Activated CD4-positive, alpha-beta T cell treated with anti-CD3 and anti-CD28 coated beads for 36 hours (primary cell): ENCODE measurements at regions not wholly inside any gene's neighbourhood (a gene's known extent, or its start where the extent isn't known, plus 50 kb on each side); places are given as distances from the start of the nearest gene placed in this dataset.

Experiments used
- ATAC-seq: fragments of 200-7000 bp; cut with Tn5 transposase; one replicate; pipeline ENCODE4 v1.10.0; 2021; ENCODE audit warnings: mild to moderate bottlenecking, moderate library complexity
- CTCF ChIA-PET: fragments of 350-600 bp; sonication (Branson Sonifier 250); formaldehyde crosslinking; loops from one replicate; lab custom pipeline; 2021; ENCODE audit warnings: antibody characterized with exemption; lab: Charles Lee
- POLR2A ChIA-PET: fragments of 350-600 bp; sonication (Branson Sonifier 250); formaldehyde crosslinking; loops from one replicate; lab custom pipeline; 2021; ENCODE audit warnings: antibody characterized with exemption, inconsistent platforms; lab: Charles Lee
- DNase-seq: peaks from one replicate; pipeline ENCODE4 v3.0.0-alpha.2; 2020
- H3K27ac Mint-ChIP-seq: one replicate; pipeline ENCODE4 v1.8.0; 2021; ENCODE audit warnings: mixed read lengths
- H3K27me3 Mint-ChIP-seq: one replicate; pipeline ENCODE4 v1.8.0; 2021; ENCODE audit warnings: mixed read lengths
- H3K36me3 Mint-ChIP-seq: one replicate; pipeline ENCODE4 v1.8.0; 2021; ENCODE audit warnings: low read depth, mixed read lengths
- H3K4me1 Mint-ChIP-seq: one replicate; pipeline ENCODE4 v1.8.0; 2021; ENCODE audit warnings: mixed read lengths
- H3K4me3 Mint-ChIP-seq: one replicate; pipeline ENCODE4 v1.8.0; 2021; ENCODE audit warnings: mild to moderate bottlenecking, moderate library complexity, mixed read lengths
- H3K9me3 Mint-ChIP-seq: one replicate; pipeline ENCODE4 v1.8.0; 2021; ENCODE audit warnings: low read depth, mixed read lengths
- intact Hi-C, 2 experiments: fragments of 100-400 bp; cut with DNase I in 1 of 2; cut with micrococcal nuclease in 1 of 2; formaldehyde crosslinking; loops; one replicate each; pipeline versions ENCODE4 v1.14.2 to v1.15.1; 2022 to 2024; cut with DNase I, micrococcal nuclease

DNA sequence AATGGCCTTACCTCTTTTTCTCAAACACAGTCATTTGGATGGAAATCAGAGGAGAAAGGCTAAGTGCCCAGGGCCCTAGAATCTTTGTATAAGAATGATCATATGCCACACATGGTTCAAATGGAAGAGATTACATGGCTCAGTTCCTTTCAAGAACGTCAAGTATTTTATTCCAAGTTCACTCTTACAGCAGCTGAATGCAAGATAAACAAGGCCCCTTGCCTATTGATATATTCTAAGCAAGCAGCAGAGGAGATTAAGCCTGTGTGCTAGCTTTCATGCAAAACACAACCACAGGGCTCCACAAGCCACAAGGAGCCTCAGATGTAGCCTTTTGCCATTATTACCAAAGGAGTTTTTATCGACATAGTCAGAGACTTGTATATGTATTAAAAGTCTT, 55.3 kb upstream of the SLCO6A1 start:
- Mint-ChIP-seq H3K27ac (no peak overlapping the region), H3K27me3 (peaks cover 7% of the 10 kb centered on the region), H3K4me3 (no peak overlapping the region), H3K9me3 (no peaks in the 10 kb centered on the region), H3K4me1 (no peaks in the 10 kb centered on the region), H3K36me3 (no peaks in the 10 kb centered on the region)
- ChIA-PET CTCF (interaction anchor here (1.1 kb wide), 1 partner anchor 9 kb away, joined by 3 read pairs; no protein-coding TSS in a partner anchor), POLR2A (no interaction called here)
- ATAC-seq = no peak
- intact Hi-C loops = no loop called here
- no peak for DNase-seq

DNA sequence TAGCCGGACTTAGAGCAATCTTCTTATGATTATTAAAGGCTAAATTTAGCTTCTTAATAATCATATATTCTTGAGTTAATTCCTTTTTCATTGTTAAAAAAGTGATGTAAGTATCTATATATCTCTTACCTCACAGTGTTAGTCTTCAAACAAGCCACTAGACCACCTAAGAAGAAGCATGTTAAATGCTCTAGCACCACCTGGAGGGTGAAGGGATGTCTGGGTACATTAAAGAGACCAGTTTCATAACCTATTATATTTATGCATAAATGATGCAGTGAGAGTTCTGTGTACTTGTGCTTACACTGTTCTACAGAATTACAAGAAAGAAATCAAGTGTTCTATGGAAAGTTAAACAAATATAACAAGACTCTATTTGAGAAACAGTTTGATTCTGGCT, 55.9 kb upstream of the SLCO6A1 start:
- no peak for ATAC-seq

DNA sequence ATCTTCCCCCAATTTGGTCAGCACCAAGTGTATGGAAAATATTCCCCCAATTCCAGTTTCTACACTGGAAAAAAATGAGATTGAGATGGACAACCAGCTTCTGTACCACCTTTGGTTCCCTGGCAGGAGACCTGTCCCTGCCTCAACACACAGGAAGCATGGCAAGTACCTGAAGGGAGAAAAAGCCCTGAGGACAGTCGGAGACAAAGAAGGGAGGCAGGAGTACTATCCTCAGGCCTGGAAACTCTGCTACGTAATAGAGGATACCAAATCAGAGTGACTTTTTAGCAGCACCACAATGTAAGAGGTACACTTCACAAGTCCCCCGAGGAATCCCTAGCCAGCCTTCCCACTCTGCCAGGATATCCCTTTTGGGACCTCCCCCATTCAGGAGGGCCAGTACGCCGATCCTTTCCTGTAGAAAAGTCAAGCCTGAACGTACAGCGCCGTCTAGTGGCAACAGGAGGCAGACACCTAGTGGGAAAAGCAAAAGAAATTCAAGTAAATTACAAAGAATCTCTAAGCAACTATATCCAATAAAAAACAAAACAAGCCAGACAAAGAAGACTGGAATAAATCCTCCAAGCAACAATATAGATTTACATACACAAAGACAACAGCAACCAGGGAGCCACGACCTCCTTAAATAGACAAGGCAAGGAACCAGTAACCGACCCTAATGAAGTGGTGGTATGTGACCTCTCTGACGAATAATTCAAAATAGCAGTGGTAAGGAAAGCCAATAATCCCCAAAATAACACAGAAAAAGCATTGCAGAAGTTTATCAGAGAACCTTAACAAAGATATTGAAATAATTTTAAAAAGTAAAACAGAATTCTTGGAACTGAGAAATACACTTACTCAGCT, 63.3 kb upstream of the SLCO6A1 start:
- no peaks in the 10 kb centered on the region for H3K9me3 Mint-ChIP-seq
- ATAC-seq = no peak
- ChIA-PET POLR2A (no interaction called here), CTCF (interaction anchor here (0.7 to 1.4 kb wide), 11 partner anchors 11 to 539 kb away, joined by 3 to 5 read pairs (median 3); no protein-coding TSS in a partner anchor)
- peak; percentile 53 for DNase-seq
- H3K4me3 Mint-ChIP-seq = no peak overlapping the region
- H3K4me1 Mint-ChIP-seq = no peaks in the 10 kb centered on the region
- no peak overlapping the region for H3K27ac Mint-ChIP-seq
- intact Hi-C loops = no loop called here
- H3K36me3 Mint-ChIP-seq = no peaks in the 10 kb centered on the region
- H3K27me3 Mint-ChIP-seq = peaks cover 7% of the 10 kb centered on the region

More for the DNA sequence above, 55.9 kb upstream of the SLCO6A1 start:
- intact Hi-C loops = no loop called here
- POLR2A ChIA-PET = no interaction called here
- H3K27me3 Mint-ChIP-seq = peaks cover 7% of the 10 kb centered on the region
- H3K4me3 Mint-ChIP-seq = no peak overlapping the region
- H3K4me1 Mint-ChIP-seq = no peaks in the 10 kb centered on the region
- CTCF ChIA-PET = no interaction called here
- DNase-seq = no peak
- H3K27ac Mint-ChIP-seq = no peak overlapping the region
- no peaks in the 10 kb centered on the region for H3K9me3 Mint-ChIP-seq
- H3K36me3 Mint-ChIP-seq = no peaks in the 10 kb centered on the region

DNA sequence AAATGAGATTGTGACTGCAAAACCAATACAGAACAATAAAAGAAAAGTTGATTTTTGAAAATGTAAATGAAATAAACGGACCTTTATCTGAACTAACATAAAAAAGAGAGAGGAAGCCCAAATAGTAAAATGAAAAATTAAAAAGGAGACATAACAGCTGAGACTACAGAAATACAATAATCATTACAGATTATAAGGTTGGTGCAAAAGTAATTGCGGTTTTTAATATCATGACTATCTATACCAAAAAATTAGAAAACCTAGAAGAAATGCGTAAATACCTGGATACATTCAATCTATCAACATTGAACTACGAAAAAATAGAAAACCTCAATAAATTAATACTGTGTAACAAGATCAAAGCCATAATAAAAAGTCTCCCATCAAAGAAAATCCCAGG, 71.9 kb upstream of the SLCO6A1 start:
- CTCF ChIA-PET = no interaction called here
- intact Hi-C loops = no loop called here
- POLR2A ChIA-PET = no interaction called here
- Mint-ChIP-seq H3K9me3 (no peaks in the 10 kb centered on the region), H3K27ac (no peak overlapping the region), H3K27me3 (peaks cover 9% of the 10 kb centered on the region), H3K36me3 (no peaks in the 10 kb centered on the region), H3K4me3 (no peak overlapping the region), H3K4me1 (no peaks in the 10 kb centered on the region)
- no peak for ATAC-seq
- no peak for DNase-seq

DNA sequence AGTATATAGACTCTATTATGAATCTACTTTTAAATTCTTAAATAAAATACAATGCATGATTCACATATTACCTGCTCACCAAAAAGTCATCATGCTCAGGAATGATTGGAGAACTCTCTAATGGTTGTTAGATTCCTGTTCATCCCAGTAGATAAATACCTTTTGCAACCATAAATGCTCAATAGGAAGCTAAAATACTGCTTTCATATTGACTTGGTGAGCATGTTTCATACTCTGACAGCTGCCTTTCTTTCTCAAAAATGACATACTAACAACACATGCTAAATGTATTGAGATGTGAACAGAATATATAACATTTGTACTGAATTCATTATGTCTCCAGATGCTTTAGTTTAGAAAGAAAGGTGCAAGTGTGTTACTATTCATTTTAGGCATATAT, 79.6 kb upstream of the SLCO6A1 start:
- Mint-ChIP-seq H3K36me3 (no peaks in the 10 kb centered on the region), H3K27ac (no peak overlapping the region), H3K27me3 (peaks cover 2% of the 10 kb centered on the region), H3K4me3 (no peak overlapping the region), H3K4me1 (no peaks in the 10 kb centered on the region), H3K9me3 (no peaks in the 10 kb centered on the region)
- intact Hi-C loops = no loop called here
- ATAC-seq (no peak), DNase-seq (no peak)
- ChIA-PET CTCF (no interaction called here), POLR2A (no interaction called here)

DNA sequence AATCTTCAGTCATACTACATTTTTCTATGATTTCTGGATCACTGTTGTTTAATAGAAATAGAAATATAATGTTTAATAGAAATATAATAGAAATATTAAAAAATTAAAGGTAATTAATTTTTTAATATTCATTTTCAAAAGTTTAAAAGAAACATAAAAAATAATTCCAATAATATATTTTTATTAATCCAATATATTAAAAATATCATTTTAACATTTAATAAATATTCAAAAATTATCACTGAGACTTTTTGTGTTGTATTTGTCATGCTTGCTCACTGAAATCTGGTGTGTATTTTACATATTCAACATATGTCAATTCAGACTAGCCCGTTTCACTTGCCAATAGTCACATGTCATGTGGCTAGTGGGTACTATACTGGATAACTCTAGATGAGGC, 80.6 kb upstream of the SLCO6A1 start:
- ChIA-PET POLR2A (no interaction called here), CTCF (no interaction called here)
- no peak for ATAC-seq

DNA sequence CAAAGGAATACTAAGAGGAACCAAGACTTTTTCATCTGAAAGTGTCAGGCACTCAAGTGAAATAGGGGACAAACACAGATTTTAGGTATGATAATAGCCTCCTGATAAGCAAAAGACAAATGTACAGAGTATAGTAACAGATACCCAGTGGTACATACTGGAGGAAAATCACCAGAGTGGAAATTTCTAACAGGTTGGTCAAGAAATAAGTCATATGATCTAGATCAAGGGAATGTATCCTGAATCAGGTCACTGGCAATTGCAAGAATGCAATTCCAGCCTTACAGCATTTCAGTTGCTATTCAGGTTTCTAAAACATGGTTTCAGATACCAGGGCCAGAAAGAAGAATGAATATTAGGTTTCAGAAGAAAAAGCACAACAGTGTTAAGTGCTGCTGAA, 82.2 kb upstream of the SLCO6A1 start:
- Mint-ChIP-seq H3K4me3 (no peak overlapping the region), H3K9me3 (no peaks in the 10 kb centered on the region), H3K4me1 (no peaks in the 10 kb centered on the region), H3K27me3 (peaks cover 2% of the 10 kb centered on the region), H3K36me3 (no peaks in the 10 kb centered on the region), H3K27ac (no peak overlapping the region)
- intact Hi-C loops = loop anchor here in 1 of 2 experiments (5.0 kb wide), 1 partner anchor 211 kb away; no protein-coding TSS in a partner anchor
- ATAC-seq (no peak), DNase-seq (no peak)
- POLR2A ChIA-PET = no interaction called here
- CTCF ChIA-PET = interaction anchor here (1.0 to 1.7 kb wide), 4 partner anchors 34 to 558 kb away, joined by 3 to 7 read pairs (median 5); no protein-coding TSS in a partner anchor

More for the DNA sequence above, 80.6 kb upstream of the SLCO6A1 start:
- Mint-ChIP-seq H3K9me3 (no peaks in the 10 kb centered on the region), H3K36me3 (no peaks in the 10 kb centered on the region), H3K4me3 (no peak overlapping the region), H3K27ac (no peak overlapping the region), H3K27me3 (peaks cover 2% of the 10 kb centered on the region), H3K4me1 (no peaks in the 10 kb centered on the region)
- no peak for DNase-seq
- intact Hi-C loops = no loop called here

DNA sequence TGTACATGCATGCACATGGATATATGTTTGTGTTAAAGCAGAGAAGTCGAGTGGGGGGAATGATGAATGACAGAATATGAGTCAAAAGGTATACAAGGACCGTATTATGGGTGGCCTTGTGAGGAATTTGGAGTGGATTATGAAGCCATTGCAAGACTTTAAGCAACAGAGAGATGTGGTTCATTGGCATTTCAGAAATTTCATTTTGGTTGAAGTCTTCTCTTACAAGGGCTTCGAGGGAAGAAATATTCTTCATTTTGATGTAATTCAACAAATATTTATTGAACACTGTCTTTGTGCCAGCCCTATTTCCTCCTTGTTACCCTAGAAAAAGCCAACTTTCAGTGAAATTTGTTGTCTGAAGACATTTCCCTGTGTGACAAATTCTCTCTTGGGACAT, 83.9 kb upstream of the SLCO6A1 start:
- intact Hi-C loops = loop anchor here (1.0 to 5.0 kb wide), 4 partner anchors 210 to 557 kb away; no protein-coding TSS in a partner anchor

DNA sequence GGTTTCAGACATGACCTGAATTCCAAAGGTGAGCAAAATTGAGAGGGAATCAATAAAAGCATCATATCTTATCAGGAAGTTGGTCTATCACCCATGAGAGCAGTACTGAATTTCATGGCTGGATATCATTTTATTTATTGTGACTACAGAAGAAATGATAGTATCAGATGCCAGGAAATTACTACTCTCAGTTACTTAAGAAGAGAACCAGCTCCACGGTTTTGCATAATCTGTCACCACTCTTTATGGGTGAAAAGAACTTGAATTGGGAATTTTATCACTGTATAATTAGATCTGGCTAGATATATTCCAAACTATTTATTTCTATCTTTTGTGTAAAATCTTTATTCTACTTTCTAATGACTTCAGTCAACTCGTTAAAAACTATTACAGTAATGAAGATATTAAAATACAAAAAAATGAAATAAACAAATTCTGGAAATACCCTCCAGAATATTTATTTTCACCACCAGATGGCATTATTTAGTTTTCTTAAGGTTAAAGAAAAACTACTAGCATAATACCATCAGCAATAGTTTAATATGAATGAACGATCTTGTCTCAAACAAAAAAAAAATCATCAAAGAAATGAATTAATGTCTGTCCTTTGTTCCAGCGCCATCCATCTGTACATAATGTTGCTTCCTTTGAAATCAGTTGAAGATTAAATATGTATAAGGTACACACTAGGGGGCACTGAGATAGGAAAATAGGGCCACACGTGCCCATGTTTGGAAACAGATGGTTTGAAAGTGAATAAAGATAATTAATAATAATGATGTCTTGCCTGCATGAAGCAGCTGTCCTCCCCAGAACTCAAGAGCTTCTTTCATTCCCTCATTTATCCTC, 84.7 kb upstream of the SLCO6A1 start:
- ATAC-seq (no peak), DNase-seq (no peak)
- no peak overlapping the region for H3K4me3 Mint-ChIP-seq
- H3K27me3 Mint-ChIP-seq = peaks cover 2% of the 10 kb centered on the region
- no peak overlapping the region for H3K27ac Mint-ChIP-seq
- intact Hi-C loops = loop anchor here (1.0 to 5.0 kb wide), 5 partner anchors 209 to 641 kb away; no protein-coding TSS in a partner anchor
- ChIA-PET POLR2A (no interaction called here), CTCF (interaction anchor here (0.7 to 0.8 kb wide), 2 partner anchors 9 to 19 kb away, joined by 3 read pairs; no protein-coding TSS in a partner anchor)
- H3K9me3 Mint-ChIP-seq = no peaks in the 10 kb centered on the region
- H3K36me3 Mint-ChIP-seq = no peaks in the 10 kb centered on the region
- no peaks in the 10 kb centered on the region for H3K4me1 Mint-ChIP-seq

More for the DNA sequence above, 83.9 kb upstream of the SLCO6A1 start:
- no peaks in the 10 kb centered on the region for H3K9me3 Mint-ChIP-seq
- no peak overlapping the region for H3K4me3 Mint-ChIP-seq
- no peaks in the 10 kb centered on the region for H3K36me3 Mint-ChIP-seq
- ChIA-PET CTCF (interaction anchor here (1.5 kb wide), 1 partner anchor 99 kb away, joined by 7 read pairs; no protein-coding TSS in a partner anchor), POLR2A (no interaction called here)
- peaks cover 2% of the 10 kb centered on the region for H3K27me3 Mint-ChIP-seq
- DNase-seq (no peak), ATAC-seq (no peak)
- no peaks in the 10 kb centered on the region for H3K4me1 Mint-ChIP-seq
- H3K27ac Mint-ChIP-seq = no peak overlapping the region

DNA sequence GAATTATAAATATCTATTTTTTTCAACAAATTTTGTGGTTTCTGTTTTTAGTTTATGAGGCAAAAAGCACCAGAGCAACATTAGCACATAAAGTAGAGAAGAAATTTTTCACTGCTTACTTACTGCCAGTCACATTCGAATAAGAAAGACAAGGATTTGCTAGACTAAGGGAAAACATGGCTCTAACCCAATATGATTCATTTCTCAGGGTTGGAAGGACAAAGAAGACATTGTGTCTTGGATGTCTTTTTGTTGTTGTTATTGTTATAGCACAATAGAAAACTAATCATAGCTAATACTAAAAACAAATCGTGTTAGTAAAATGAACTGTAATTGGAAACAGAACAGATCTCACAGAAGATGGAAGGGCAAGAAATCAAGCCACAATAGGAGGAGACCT, 90.9 kb upstream of the SLCO6A1 start:
- Mint-ChIP-seq H3K27me3 (peaks cover 7% of the 10 kb centered on the region), H3K9me3 (peaks cover 4% of the 10 kb centered on the region), H3K4me1 (peaks cover 7% of the 10 kb centered on the region), H3K27ac (no peak overlapping the region), H3K36me3 (no peaks in the 10 kb centered on the region), H3K4me3 (no peak overlapping the region)
- DNase-seq (no peak), ATAC-seq (no peak)
- intact Hi-C loops = no loop called here
- POLR2A ChIA-PET = no interaction called here
- CTCF ChIA-PET = interaction anchor here (0.5 kb wide), 1 partner anchor 30 kb away, joined by 3 read pairs; no protein-coding TSS in a partner anchor

DNA sequence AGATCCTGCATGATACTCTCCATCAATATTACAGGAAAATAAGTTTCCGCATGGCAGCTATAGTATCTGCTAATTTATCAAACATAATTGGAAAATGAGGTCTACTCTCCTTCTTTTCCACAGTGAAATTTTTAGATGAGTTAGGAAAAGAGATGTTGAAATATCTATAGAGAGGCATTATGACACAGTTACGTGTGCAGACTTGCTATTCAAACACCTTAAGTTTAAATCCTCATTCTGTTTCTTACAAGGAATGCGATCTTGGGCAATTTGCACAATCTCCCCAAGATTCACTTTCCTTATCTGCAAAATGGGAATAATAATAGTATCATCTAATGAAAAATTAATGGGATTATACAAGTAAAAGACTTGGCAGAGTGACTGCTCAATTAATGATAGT, 91.7 kb upstream of the SLCO6A1 start:
- no peak for ATAC-seq
- Mint-ChIP-seq H3K27me3 (peaks cover 7% of the 10 kb centered on the region), H3K4me1 (peaks cover 11% of the 10 kb centered on the region), H3K27ac (no peak overlapping the region), H3K4me3 (no peak overlapping the region), H3K36me3 (no peaks in the 10 kb centered on the region), H3K9me3 (peaks cover 4% of the 10 kb centered on the region)
- POLR2A ChIA-PET = no interaction called here
- no peak for DNase-seq
- intact Hi-C loops = no loop called here
- CTCF ChIA-PET = no interaction called here
